Right lobe of liver (tissue), 6 donors: ENCODE measurements at regions not wholly inside any gene's neighbourhood (a gene's known extent, or its start where the extent isn't known, plus 50 kb on each side); places are given as distances from the start of the nearest gene placed in this dataset.

Source experiments
- ATAC-seq, 4 donors: fragments of 200-7000 bp; cut with Tn5 transposase; one replicate each; pipeline ENCODE4 v1.9.1; 2020; ENCODE audit warnings: mild to moderate bottlenecking in 4 of 4, moderate library complexity in 4 of 4
- DNase-seq, 3 donors: peaks; one replicate each; pipeline ENCODE4 v3.0.0-alpha.2; 2020
- H3K27ac ChIP-seq, 3 donors: fragments of 200-600 bp; one replicate each; pipeline ENCODE4 v1.8.0; 2022
- H3K27me3 ChIP-seq, 2 donors: fragments of 200-600 bp; one replicate each; pipeline ENCODE4 v1.8.0; 2022
- H3K36me3 ChIP-seq, 4 donors: fragments of 200-600 bp; sonication (generic) in 1 of 4; one replicate each; pipeline versions ENCODE4 v1.5.1 to v1.8.0; 2017 to 2022; ENCODE audit warnings: control low read depth in 1 of 4
- H3K4me1 ChIP-seq, 4 donors: fragments of 200-600 bp; sonication (generic) in 1 of 4; one replicate each; pipeline versions ENCODE4 v1.5.1 to v1.8.0; 2017 to 2022; ENCODE audit warnings: control low read depth in 1 of 4
- H3K4me3 ChIP-seq, 3 donors: fragments of 200-600 bp; one replicate each; pipeline ENCODE4 v1.8.0; 2022
- H3K9me3 ChIP-seq, 4 donors: fragments of 200-600 bp; sonication (generic) in 1 of 4; one replicate each; pipeline versions ENCODE4 v1.5.1 to v1.8.0; 2017 to 2022; ENCODE audit warnings: control low read depth in 1 of 4
- POLR2A ChIP-seq: fragments of 450-650 bp; IDR thresholded peaks from one replicate; pipeline ENCODE4 v1.6.1; 2017; ENCODE audit warnings: antibody characterized with exemption, mild to moderate bottlenecking
- WGBS: methylation state at CpG from one replicate; pipeline ENCODE4 v1.1.6; 2018; ENCODE audit warnings: low coverage, low lambda C conversion rate; ENCODE audit not compliant: insufficient coverage; ENCODE audit errors: missing lambda C conversion rate; 5-methylcytosine and 5-hydroxymethylcytosine counted together
- intact Hi-C, 2 donors: fragments of 100-400 bp; cut with DNase I; formaldehyde crosslinking; loops; one replicate each; pipeline versions ENCODE4 v1.11.2 to v1.14.1; 2022
- TF ChIP-seq, protein P1 (sequence below), 4 donors: fragments of 200-600 bp in 3 of 4; fragments of 450-650 bp in 1 of 4; IDR thresholded peaks; one replicate each; pipeline versions ENCODE4 v1.5.1 to v1.8.0; 2016 to 2022; ENCODE audit warnings: antibody characterized with exemption in 4 of 4, mild to moderate bottlenecking in 2 of 4
- donor health status: DM: no; HTN: yes; CAD: no.
- donor health status: DM: no; HTN: no; CAD: no.
- donor health status: DM: no; HTN: no; CAD: no.
- donor health status: DM: no; HTN: yes; CAD: no.
- donor health status: DM: no; HTN: yes; CAD: no.

GRCh38 chr5:117242028-117242427 lies 667.4 kb upstream of the SEMA6A start:
- intact Hi-C loops, result no loop called here
- H3K36me3 ChIP-seq, result no peaks in the 10 kb centered on the region
- 85% methylated on average over 2 of the region's 2 CpGs for WGBS

DNA sequence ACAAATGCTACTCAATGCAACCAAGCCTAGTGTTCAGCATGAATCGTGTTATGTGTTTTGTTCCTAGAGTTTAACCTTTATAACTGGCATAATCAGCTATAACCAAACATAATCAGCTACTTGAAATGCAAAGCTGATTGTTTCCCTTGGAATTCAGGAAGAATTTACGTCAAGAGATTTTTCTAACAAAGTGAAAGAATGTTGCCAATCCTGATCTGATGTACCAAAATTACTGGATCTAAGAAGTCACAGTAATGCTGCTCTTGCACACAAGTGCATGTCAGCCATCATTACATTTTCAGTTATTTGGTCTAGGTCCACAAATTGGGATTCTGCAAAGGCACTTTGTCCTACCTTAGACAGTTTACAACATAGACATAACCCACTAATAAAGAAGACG lies 662.3 kb upstream of the SEMA6A start:
- TF ChIP-seq POLR2A, result no peak
- TF ChIP-seq, protein P1, sequence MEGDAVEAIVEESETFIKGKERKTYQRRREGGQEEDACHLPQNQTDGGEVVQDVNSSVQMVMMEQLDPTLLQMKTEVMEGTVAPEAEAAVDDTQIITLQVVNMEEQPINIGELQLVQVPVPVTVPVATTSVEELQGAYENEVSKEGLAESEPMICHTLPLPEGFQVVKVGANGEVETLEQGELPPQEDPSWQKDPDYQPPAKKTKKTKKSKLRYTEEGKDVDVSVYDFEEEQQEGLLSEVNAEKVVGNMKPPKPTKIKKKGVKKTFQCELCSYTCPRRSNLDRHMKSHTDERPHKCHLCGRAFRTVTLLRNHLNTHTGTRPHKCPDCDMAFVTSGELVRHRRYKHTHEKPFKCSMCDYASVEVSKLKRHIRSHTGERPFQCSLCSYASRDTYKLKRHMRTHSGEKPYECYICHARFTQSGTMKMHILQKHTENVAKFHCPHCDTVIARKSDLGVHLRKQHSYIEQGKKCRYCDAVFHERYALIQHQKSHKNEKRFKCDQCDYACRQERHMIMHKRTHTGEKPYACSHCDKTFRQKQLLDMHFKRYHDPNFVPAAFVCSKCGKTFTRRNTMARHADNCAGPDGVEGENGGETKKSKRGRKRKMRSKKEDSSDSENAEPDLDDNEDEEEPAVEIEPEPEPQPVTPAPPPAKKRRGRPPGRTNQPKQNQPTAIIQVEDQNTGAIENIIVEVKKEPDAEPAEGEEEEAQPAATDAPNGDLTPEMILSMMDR (IDR thresholded peaks at IDR 0.05), result no peak
- no peaks in the 10 kb centered on the region for H3K4me1 ChIP-seq
- H3K4me3 ChIP-seq, result no peak overlapping the region
- no peaks in the 10 kb centered on the region for H3K36me3 ChIP-seq
- ATAC-seq (no peak), DNase-seq (no peak)
- 38% methylated on average over 3 of the region's 3 CpGs for WGBS
- intact Hi-C loops, result no loop called here
- H3K9me3 ChIP-seq, result no peaks in the 10 kb centered on the region
- no peak overlapping the region for H3K27ac ChIP-seq
- no peaks in the 10 kb centered on the region for H3K27me3 ChIP-seq

More at GRCh38 chr5:117242028-117242427, 667.4 kb upstream of the SEMA6A start:
- no peak overlapping the region for H3K4me3 ChIP-seq
- DNase-seq, result no peak
- ATAC-seq, result no peak
- H3K27me3 ChIP-seq, result no peaks in the 10 kb centered on the region
- no peaks in the 10 kb centered on the region for H3K4me1 ChIP-seq
- TF ChIP-seq POLR2A, result no peak
- H3K27ac ChIP-seq, result no peak overlapping the region
- H3K9me3 ChIP-seq, result no peaks in the 10 kb centered on the region

GRCh38 chr5:117235786-117236185 lies 661.2 kb upstream of the SEMA6A start:
- H3K27me3 ChIP-seq, result no peaks in the 10 kb centered on the region
- DNase-seq, result no peak
- peak in 1 of 4 donors; percentile 44 for ATAC-seq
- H3K4me1 ChIP-seq, result no peaks in the 10 kb centered on the region
- H3K4me3 ChIP-seq, result no peak overlapping the region
- H3K27ac ChIP-seq, result no peak overlapping the region
- no peaks in the 10 kb centered on the region for H3K36me3 ChIP-seq
- intact Hi-C loops, result no loop called here
- TF ChIP-seq POLR2A, result no peak
- TF ChIP-seq, protein P1 (IDR thresholded peaks at IDR 0.05), result no peak
- WGBS, result 33% methylated on average over 5 of the region's 5 CpGs
- H3K9me3 ChIP-seq, result no peaks in the 10 kb centered on the region

DNA sequence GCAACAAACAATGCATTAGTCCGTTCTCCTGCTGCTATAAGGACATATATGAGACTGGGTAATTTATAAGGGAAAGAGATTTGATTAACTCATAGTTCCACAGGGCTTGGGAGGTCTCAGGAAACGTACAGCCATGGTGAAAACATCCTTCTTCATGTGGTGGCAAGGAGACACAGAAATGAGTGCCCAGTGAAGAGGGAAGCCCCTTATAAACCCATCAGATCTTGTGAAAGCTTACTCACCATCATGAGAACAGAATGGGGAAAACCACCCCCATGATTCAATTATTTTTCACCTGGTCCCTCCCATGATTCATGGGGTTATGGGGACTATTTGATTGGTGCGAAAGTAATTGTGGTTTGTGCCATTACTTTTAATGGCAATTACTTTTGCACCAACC lies 655.8 kb upstream of the SEMA6A start:
- Histone ChIP-seq H3K27ac (no peak overlapping the region), H3K27me3 (no peaks in the 10 kb centered on the region), H3K9me3 (no peaks in the 10 kb centered on the region), H3K36me3 (no peaks in the 10 kb centered on the region), H3K4me3 (no peak overlapping the region), H3K4me1 (no peaks in the 10 kb centered on the region)
- intact Hi-C loops, result no loop called here
- no peak for ATAC-seq
- DNase-seq, result no peak
- no peak for TF ChIP-seq POLR2A
- TF ChIP-seq, protein P1 (IDR thresholded peaks at IDR 0.05), result no peak
- 39% methylated on average over 3 of the region's 3 CpGs for WGBS

GRCh38 chr5:117220730-117221129 lies 646.1 kb upstream of the SEMA6A start:
- ATAC-seq (no peak), DNase-seq (no peak)
- intact Hi-C loops, result no loop called here
- Histone ChIP-seq H3K36me3 (no peaks in the 10 kb centered on the region), H3K4me3 (no peak overlapping the region), H3K27me3 (no peaks in the 10 kb centered on the region), H3K4me1 (no peaks in the 10 kb centered on the region), H3K9me3 (no peaks in the 10 kb centered on the region), H3K27ac (no peak overlapping the region)
- no peak for TF ChIP-seq POLR2A
- TF ChIP-seq, protein P1 (IDR thresholded peaks at IDR 0.05), result no peak
- 43% methylated on average over 1 of the region's 1 CpG for WGBS
